Uterus (tissue), 2 donors: ENCODE measurements at regions not wholly inside any gene's neighbourhood (a gene's known extent, or its start where the extent isn't known, plus 50 kb on each side); places are given as distances from the start of the nearest gene placed in this dataset.

Experiments used
- POLR2A ChIP-seq, 2 donors: fragments of 450-650 bp; IDR thresholded peaks; one replicate each; pipeline ENCODE4 v1.6.1; 2016; ENCODE audit warnings: antibody characterized with exemption in 2 of 2, mild to moderate bottlenecking in 1 of 2, moderate library complexity in 1 of 2
- TF ChIP-seq, protein P1 (sequence below), 4 experiments: fragments of 200-600 bp in 2 of 4; fragments of 450-650 bp in 2 of 4; sonication (generic) in 2 of 4; IDR thresholded peaks; one replicate each; pipeline ENCODE4 v1.5.1; 2016 to 2019; ENCODE audit warnings: antibody characterized with exemption in 4 of 4, mild to moderate bottlenecking in 2 of 4, moderate library complexity in 1 of 4

DNA sequence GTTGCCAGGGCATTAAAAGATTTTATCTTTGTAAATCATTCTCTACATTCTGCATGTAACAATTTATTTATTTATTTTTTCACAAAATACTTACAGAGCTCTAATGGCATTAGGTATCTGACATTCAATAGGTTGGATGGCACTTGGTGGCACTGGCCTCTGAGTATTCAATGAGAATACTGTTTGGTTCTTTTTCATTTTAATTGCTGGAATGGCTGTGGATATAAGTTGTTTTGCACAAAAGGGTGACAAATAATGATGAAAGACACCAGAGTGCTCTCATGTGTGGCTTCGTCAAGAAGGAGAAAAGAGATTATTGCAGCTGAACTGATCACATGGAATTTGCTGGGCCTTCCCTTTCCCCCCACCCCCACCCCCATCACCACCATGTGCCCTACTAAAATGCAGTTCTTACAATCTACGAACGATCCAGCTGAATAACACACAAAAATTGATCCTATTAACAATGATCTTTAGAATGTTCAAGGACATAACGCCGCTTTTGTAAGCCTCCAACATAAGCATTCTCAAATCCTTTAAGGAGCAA, 195.2 kb upstream of the POU3F2 start:
- TF ChIP-seq, protein P1, sequence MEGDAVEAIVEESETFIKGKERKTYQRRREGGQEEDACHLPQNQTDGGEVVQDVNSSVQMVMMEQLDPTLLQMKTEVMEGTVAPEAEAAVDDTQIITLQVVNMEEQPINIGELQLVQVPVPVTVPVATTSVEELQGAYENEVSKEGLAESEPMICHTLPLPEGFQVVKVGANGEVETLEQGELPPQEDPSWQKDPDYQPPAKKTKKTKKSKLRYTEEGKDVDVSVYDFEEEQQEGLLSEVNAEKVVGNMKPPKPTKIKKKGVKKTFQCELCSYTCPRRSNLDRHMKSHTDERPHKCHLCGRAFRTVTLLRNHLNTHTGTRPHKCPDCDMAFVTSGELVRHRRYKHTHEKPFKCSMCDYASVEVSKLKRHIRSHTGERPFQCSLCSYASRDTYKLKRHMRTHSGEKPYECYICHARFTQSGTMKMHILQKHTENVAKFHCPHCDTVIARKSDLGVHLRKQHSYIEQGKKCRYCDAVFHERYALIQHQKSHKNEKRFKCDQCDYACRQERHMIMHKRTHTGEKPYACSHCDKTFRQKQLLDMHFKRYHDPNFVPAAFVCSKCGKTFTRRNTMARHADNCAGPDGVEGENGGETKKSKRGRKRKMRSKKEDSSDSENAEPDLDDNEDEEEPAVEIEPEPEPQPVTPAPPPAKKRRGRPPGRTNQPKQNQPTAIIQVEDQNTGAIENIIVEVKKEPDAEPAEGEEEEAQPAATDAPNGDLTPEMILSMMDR (IDR thresholded peaks at IDR 0.05) = no peak
- no peak for TF ChIP-seq POLR2A (IDR thresholded peaks at IDR 0.05)
